ENCODE measurements at regions not wholly inside any gene's neighbourhood (a gene's known extent, or its start where the extent isn't known, plus 50 kb on each side); places are given as distances from the start of the nearest gene placed in this dataset.

GRCh38 chr16:51624080-51624775 is 473.2 kb upstream of the SALL1 start:
- no peaks in the 10 kb centered on the region for H3K4me1 Mint-ChIP-seq (ENCODE audit: low read depth)

DNA sequence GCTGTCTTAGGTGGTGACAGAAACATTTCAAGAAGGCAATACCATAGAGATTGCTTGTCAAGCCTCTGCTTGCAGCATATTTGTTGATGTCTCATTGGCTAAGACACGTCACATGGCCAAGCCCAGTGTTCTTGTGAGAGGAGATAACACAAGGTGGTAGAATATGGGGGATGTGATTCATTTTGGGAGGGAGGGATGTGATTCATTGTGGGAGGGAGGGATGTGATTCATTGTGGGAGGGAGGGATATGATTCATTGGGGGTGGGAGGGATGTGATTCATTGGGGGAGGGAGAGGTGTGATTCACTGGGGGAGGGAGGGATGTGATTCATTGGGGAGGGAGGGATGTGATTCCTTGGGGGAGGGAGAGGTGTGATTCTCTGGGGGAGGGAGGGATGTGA is 470.5 kb upstream of the SALL1 start:
- Mint-ChIP-seq H3K9me3 (peaks cover 25% of the 10 kb centered on the region), H3K36me3 (ENCODE audit: low read depth) (no peaks in the 10 kb centered on the region), H3K4me1 (ENCODE audit: low read depth) (no peaks in the 10 kb centered on the region), H3K27me3 (no peaks in the 10 kb centered on the region), H3K27ac (no peak overlapping the region), H3K4me3 (no peak overlapping the region)
- no peak for DNase-seq

More at GRCh38 chr16:51624080-51624775, 473.2 kb upstream of the SALL1 start:
- H3K9me3 Mint-ChIP-seq, result peaks cover 33% of the 10 kb centered on the region
- no peaks in the 10 kb centered on the region for H3K27me3 Mint-ChIP-seq
- no peaks in the 10 kb centered on the region for H3K36me3 Mint-ChIP-seq (ENCODE audit: low read depth)
- no peak for DNase-seq
- H3K27ac Mint-ChIP-seq, result no peak overlapping the region
- H3K4me3 Mint-ChIP-seq, result no peak overlapping the region

DNA sequence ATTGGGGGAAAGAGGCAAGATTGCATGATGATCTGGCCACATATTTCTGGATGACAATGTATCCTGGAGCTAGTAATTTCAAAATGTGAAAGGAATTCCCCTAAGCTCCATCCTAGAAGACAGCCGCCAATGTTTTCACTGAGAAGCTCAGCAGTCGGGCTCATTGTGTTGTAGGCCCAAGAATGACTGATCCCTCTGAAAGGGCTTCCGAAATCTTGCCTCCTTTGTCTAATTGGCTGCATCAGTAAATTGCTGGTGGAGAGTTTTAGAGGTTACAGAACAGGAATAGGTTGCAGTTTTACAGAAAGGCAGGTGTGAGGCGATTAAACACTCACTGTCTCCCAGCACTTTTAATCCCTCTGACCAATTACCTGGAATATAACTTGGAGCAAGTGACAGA is 464.1 kb upstream of the SALL1 start:
- no peak overlapping the region for H3K4me3 Mint-ChIP-seq
- H3K36me3 Mint-ChIP-seq (ENCODE audit: low read depth), result no peaks in the 10 kb centered on the region
- no peaks in the 10 kb centered on the region for H3K27me3 Mint-ChIP-seq
- no peaks in the 10 kb centered on the region for H3K4me1 Mint-ChIP-seq (ENCODE audit: low read depth)
- no peak overlapping the region for H3K27ac Mint-ChIP-seq
- no peak for DNase-seq
- peaks cover 16% of the 10 kb centered on the region for H3K9me3 Mint-ChIP-seq

DNA sequence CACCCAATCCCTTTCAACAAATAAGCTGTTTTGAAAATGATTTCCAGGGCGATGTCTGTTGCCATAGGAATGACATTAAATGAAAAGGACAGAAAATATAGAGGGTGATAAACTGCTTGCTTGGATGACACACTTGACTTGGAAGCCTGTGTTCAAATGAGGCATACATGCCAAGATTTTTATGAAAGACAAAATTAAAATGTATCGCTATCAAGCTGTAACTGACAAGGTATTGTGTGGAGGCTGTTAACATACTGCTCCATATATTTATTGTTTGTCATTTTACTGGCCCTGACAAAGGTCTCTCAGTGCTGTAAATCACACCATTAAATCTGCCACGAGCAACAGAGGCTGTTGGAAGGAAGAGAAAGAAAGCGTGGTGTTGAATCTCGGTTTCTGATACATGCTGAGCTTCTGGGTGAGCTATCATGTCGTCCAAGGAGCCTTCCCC is 456.2 kb upstream of the SALL1 start:
- no peak for DNase-seq
- H3K4me3 Mint-ChIP-seq, result no peak overlapping the region
- no peak overlapping the region for H3K27ac Mint-ChIP-seq
- H3K9me3 Mint-ChIP-seq, result peaks cover 14% of the 10 kb centered on the region
- no peaks in the 10 kb centered on the region for H3K4me1 Mint-ChIP-seq (ENCODE audit: low read depth)
- H3K36me3 Mint-ChIP-seq (ENCODE audit: low read depth), result no peaks in the 10 kb centered on the region
- no peaks in the 10 kb centered on the region for H3K27me3 Mint-ChIP-seq

- no peaks in the 10 kb centered on the region for H3K27me3 Mint-ChIP-seq
- no peak overlapping the region for H3K4me3 Mint-ChIP-seq
- H3K9me3 Mint-ChIP-seq, result peaks cover 10% of the 10 kb centered on the region
- H3K27ac Mint-ChIP-seq, result no peak overlapping the region
- H3K4me1 Mint-ChIP-seq (ENCODE audit: low read depth), result no peaks in the 10 kb centered on the region
- no peaks in the 10 kb centered on the region for H3K36me3 Mint-ChIP-seq (ENCODE audit: low read depth)
- no peak for DNase-seq
Observed at GRCh38 chr16:51596247-51596646, 445.2 kb upstream of the SALL1 start.

DNA sequence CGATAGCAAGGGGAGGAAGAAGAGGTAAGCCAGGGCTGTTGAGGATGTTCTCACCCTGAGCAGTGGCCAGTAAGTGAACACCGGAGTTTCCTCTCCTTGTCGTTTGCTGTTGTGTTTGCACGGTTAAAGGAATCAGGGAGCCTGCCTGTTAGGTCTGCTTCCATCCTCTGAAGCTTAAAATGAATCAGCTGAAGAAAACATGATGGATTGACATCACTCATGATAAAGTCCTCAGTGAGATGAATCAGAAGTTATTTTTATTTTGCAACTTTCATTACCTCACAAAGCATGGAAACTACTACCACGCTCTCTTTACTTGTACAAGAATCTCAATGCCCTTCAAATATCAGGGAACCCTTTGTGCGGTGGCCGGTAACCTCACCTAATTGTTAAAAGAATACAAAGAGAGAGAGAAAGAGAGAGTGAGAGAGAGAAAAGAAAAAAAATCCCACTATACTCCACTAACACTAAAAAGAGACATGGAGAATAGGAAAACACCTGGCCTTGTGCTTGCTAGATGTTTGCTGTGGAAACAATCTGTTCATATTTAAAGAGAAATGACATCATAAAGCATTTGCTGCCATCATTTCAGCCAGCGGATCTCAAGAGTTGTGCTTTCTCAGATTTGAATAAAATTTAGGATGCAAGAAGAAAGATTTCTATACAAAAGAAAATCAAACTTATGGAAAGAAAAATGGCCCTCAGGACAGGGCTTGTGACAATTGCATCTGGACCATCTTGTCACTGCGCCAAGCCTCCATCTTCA is 441.6 kb upstream of the SALL1 start:
- no peak overlapping the region for H3K4me3 Mint-ChIP-seq
- H3K27ac Mint-ChIP-seq, result no peak overlapping the region
- H3K27me3 Mint-ChIP-seq, result no peaks in the 10 kb centered on the region
- H3K36me3 Mint-ChIP-seq (ENCODE audit: low read depth), result no peaks in the 10 kb centered on the region
- no peaks in the 10 kb centered on the region for H3K4me1 Mint-ChIP-seq (ENCODE audit: low read depth)
- no peak for DNase-seq
- H3K9me3 Mint-ChIP-seq, result peaks cover 4% of the 10 kb centered on the region

- no peak for DNase-seq
- Mint-ChIP-seq H3K36me3 (ENCODE audit: low read depth) (no peaks in the 10 kb centered on the region), H3K9me3 (peaks cover 4% of the 10 kb centered on the region), H3K27ac (no peak overlapping the region), H3K4me3 (no peak overlapping the region), H3K4me1 (ENCODE audit: low read depth) (no peaks in the 10 kb centered on the region), H3K27me3 (no peaks in the 10 kb centered on the region)
Observed at GRCh38 chr16:51592001-51592501, 441.0 kb upstream of the SALL1 start.

- H3K4me3 Mint-ChIP-seq, result no peak overlapping the region
Observed at GRCh38 chr16:51591480-51591879, 440.4 kb upstream of the SALL1 start.

DNA sequence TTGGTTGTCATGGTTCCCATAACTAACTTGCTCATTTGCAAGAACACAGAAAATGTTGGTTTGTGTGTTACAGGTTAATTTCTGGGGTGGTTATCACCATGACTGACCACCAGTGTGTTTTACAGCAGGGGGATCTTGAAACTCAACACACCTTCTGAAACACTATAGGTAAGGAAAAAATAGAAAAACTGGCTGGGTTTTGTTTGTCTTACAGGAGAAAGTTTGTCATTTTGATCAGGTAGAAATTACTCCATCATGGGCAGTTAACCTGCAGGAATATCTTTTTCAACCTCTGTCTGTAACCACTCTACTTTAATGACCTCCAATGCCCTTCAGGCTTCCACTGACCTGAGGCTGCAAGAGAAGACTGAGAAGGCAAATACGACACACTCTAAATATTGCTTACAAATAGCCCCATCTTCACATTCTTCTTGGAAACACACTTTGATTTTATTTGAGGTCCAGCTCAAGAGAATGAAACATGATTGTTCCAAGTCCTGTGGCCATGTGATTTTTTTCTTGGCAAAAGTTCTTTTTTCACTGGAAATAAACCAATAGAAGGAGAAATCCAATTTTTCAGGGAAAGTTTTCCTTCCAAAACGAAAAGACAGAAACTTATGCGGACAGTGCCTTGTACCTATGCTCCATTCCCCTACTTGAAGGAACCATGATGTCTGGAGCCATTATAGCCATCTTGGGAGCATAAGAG is 428.7 kb upstream of the SALL1 start:
- no peaks in the 10 kb centered on the region for H3K4me1 Mint-ChIP-seq (ENCODE audit: low read depth)
- no peaks in the 10 kb centered on the region for H3K36me3 Mint-ChIP-seq (ENCODE audit: low read depth)
- peaks cover 14% of the 10 kb centered on the region for H3K9me3 Mint-ChIP-seq
- no peaks in the 10 kb centered on the region for H3K27me3 Mint-ChIP-seq
- DNase-seq, result no peak
- no peak overlapping the region for H3K4me3 Mint-ChIP-seq
- H3K27ac Mint-ChIP-seq, result no peak overlapping the region

More at GRCh38 chr16:51591480-51591879, 440.4 kb upstream of the SALL1 start:
- Mint-ChIP-seq H3K27me3 (no peaks in the 10 kb centered on the region), H3K36me3 (ENCODE audit: low read depth) (no peaks in the 10 kb centered on the region), H3K4me1 (ENCODE audit: low read depth) (no peaks in the 10 kb centered on the region), H3K9me3 (peaks cover 4% of the 10 kb centered on the region), H3K27ac (no peak overlapping the region)
- DNase-seq, result no peak

DNA sequence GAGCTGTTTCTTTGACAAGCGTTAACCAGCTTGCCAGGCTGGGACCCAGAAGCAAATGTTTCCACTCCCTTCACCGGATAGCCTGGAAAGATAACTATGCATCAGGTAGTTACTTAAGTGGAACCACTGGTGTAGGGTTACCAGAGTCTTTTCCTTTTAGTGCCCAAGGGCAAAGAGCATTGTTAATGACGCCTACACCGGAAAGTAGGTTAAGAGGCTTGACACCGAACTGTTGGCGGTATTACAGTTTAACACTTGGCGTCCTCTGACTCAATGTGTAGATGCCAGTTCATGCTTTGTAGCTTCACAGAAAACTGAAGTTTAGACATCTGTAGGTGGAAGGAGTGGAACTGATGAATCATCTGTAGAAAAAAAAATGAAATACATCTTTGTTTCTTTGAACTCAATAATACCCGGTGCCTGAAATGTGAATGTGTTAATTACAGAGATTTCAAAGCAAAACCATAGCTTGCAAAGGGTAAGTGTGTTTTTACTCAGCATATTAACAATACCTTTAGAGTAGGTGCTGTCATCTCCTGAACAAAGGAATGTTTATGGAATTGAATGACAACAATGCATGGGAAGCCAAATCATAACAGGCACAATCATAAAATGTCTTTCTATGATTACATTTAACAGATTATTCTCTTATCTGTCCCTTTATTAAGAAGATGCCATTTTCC is 426.7 kb upstream of the SALL1 start:
- H3K9me3 Mint-ChIP-seq, result peaks cover 19% of the 10 kb centered on the region
- no peaks in the 10 kb centered on the region for H3K27me3 Mint-ChIP-seq
- H3K4me3 Mint-ChIP-seq, result no peak overlapping the region
- DNase-seq, result no peak
- no peak overlapping the region for H3K27ac Mint-ChIP-seq
- H3K36me3 Mint-ChIP-seq (ENCODE audit: low read depth), result no peaks in the 10 kb centered on the region
- H3K4me1 Mint-ChIP-seq (ENCODE audit: low read depth), result no peaks in the 10 kb centered on the region

GRCh38 chr16:51576498-51577195 is 425.6 kb upstream of the SALL1 start:
- Mint-ChIP-seq H3K36me3 (ENCODE audit: low read depth) (no peaks in the 10 kb centered on the region), H3K27ac (no peak overlapping the region), H3K4me3 (no peak overlapping the region), H3K4me1 (ENCODE audit: low read depth) (no peaks in the 10 kb centered on the region), H3K27me3 (no peaks in the 10 kb centered on the region), H3K9me3 (peaks cover 18% of the 10 kb centered on the region)
- DNase-seq, result no peak

DNA sequence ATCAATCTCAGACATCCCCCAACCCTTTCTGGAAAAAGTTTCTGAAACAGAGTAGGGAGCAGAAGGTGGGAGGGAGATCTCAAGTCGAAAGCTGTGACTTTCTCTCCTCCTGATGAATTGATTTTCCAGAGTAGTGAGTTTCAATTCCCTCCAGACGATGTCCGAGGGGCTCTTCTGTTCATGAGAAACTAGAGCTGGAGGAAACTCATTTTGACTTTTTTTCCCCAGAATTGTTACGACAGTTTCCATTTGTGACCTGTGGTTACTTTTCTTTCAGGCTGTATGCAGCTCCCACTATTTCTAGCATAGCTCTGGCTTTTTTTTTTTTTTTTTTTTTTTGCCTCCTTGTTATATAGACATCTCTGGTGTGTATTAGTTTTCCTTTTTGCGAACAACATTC is 422.1 kb upstream of the SALL1 start:
- no peaks in the 10 kb centered on the region for H3K36me3 Mint-ChIP-seq (ENCODE audit: low read depth)

GRCh38 chr16:51569203-51569931 is 418.3 kb upstream of the SALL1 start:
- DNase-seq, result no peak
- Mint-ChIP-seq H3K36me3 (ENCODE audit: low read depth) (no peaks in the 10 kb centered on the region), H3K9me3 (peaks cover 14% of the 10 kb centered on the region), H3K4me3 (no peak overlapping the region), H3K27ac (no peak overlapping the region), H3K4me1 (ENCODE audit: low read depth) (no peaks in the 10 kb centered on the region), H3K27me3 (no peaks in the 10 kb centered on the region)

More for the DNA sequence above, 422.1 kb upstream of the SALL1 start:
- Mint-ChIP-seq H3K4me1 (ENCODE audit: low read depth) (no peaks in the 10 kb centered on the region), H3K9me3 (peaks cover 19% of the 10 kb centered on the region), H3K27me3 (no peaks in the 10 kb centered on the region), H3K4me3 (no peak overlapping the region), H3K27ac (no peak overlapping the region)
- no peak for DNase-seq
